ENCODE measurements at regions not wholly inside any gene's neighbourhood (a gene's known extent, or its start where the extent isn't known, plus 50 kb on each side); places are given as distances from the start of the nearest gene placed in this dataset.

DNA sequence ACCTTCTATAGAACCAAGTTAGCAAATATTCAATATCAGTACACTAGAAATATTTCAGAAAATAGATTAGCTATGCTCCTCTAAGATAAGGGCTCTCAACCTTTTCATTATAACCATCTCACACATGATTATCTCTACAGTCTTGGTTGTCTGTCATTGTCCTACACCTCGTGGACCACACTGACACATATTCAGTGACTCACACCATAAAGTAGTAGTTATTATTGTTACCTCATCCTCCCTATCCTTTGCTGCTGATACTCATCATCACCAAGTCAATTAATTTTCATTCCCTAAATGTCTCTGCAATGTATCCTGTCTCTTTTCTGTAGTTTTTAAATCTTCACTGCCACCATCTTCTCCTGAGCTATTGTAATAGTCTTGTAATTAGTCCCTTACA lies 1309.2 kb upstream of the C9orf72 start:
- DNase-seq: no peak

DNA sequence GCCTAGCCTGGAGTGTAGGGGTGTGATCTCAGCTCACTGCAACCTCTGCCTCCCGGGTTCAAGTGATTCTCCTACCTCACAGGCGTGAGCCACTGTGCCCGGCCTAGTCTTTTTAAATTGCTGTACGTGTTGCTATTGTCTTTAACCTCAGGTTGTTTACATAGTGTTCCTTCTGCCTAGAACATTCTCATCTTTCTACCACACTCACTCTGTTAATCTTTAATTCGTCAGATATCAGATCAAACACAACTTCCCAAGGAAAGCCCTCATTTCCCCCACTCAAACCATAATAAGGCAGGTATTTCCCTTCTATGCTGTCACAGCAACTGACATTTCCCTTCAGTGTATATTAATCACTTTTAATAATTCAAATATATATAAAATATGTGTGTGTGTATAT lies 1310.0 kb upstream of the C9orf72 start:
- DNase-seq: no peak

DNA sequence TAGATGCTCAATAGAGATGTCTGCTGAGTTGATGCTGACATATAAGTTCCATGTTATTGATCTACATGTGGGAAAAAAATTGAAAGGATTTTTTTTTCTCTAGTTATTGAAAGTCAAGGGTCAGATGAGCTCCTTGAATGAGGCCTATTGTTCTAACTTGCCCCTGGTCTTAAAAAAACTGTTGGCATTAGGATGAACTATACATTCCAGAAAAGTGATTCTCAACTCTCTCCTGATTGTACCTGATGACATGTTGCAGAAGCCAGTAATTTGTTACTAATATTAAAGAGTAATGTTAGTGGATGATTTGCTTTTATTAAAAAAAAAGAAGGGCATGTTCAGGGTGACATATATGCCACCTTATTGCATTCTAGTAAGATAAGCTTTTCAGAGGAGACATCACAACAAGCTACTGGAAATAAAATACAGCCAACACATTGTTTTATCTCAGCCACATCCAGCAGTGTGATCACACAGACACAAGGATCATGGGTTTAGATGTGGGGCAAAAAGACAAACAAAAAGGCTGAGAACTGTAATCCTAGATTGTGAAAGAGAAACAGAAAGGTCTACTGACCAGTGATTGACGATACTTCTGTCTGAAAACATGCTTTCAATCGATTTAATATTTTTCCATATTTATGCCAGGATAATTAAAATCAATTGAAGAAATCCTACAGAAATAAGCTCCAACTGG lies 1314.1 kb upstream of the C9orf72 start:
- DNase-seq: no peak

DNA sequence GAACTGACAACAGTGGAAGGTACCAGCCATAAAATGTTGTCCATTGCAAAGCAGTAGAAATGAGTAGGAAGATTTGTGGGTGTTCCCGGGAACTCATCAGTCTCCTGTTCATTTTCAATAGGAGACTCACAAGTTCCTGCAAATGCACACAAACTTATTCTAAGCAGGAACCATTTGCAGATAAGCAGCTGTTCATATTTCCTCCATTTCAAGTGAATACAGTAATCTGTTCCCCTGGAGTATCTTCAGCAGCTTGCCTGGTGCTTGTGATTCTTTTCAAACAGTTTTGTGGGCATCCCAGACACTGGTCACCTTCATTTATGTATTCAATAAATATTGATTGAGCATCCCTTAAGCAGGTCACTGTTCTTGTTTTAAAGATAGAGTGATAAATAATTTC lies 1315.5 kb upstream of the C9orf72 start:
- DNase-seq: peak; percentile 28

DNA sequence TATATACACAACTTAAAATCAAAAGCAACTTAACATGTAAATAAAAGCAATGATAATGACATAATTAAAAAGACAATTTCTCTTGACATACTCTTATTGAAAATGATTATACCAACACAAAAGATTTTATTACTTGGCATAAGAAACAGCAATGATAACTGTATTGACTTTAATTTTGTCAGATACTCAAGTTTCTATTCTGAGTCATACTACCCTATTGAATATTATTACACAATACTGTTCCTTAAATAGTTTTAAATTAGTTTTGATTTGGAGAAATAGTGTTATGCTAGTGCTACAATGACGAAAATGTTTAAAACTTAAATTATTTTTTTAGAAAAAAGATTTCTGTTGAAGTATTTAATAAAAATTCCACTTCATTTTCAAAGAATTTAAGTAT lies 1319.3 kb upstream of the C9orf72 start:
- no peak for DNase-seq

DNA sequence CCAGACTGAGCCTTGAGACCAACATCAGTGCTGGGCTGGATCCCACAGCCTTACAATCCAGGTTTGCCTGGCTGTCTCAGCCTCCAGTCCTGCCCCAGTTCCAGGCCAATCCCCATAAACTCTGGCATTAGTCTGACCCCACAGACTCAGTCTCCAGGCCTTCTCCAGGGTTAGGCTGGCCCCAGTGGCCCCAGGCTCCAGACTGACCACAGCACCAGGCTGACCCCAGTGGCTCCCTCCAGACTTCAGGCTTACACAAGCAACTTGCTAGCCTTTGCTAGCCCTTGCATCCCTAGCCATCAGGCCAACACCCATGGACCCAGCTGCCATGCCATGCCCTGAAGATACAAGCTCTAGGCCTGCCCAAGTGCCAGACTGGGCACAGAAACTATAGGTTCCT lies 1326.0 kb upstream of the C9orf72 start:
- no peak for DNase-seq

DNA sequence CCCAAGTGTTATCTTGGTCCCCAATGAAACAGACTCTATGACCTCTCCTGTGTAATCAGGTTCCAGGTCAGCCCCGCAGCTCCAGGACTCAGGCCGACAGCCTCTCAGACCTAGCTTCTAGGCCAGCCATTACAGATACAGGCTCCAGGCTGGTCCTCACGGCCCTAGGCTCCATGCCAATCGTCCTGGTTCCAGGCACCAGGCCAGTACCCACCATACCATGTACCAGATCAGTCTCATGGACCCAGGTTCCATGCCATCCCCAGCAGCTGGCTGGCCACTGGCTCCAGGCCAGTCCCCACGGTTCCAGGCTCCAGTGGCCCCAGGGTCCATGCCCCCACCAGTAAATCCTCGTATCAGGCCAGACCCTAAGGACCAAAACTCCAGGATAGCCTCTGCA lies 1326.6 kb upstream of the C9orf72 start:
- no peak for DNase-seq

DNA sequence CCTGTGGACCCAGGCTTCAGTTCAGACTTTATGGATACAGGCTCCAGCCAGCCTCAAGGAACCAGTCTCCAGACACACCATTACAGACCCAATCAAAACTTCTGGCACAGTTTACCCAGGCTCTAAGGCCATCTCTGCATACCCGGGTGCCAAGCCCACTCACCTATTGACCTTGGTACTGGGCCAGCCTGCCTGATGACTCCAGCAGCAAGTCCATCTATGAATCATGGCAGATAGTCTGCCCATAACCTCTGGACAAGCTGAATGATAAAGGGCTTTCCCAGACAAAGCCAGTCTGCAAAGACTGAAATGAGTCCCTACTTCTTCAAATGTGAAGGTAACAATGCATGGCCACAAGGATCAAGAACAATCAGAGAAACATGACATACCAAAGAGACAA lies 1327.1 kb upstream of the C9orf72 start:
- DNase-seq: no peak

DNA sequence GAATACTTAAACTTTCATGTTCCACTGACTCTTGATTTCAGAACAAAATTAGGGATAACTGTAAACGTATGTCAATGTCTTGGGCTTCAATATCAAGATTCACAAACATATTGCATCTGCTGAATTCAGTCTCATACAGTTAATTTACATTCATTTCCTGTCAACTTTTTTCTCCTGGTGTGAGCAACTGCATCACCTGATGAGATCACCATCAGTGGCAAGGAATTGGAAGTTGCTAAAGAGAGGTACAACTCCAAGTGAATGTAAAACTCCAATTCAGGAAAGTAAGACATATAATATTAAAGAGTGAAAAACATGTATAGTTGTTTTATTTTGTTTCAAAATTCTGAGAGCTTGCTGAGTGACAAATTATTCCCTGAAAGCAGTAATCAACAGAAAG lies 1336.2 kb upstream of the C9orf72 start:
- DNase-seq: no peak

DNA sequence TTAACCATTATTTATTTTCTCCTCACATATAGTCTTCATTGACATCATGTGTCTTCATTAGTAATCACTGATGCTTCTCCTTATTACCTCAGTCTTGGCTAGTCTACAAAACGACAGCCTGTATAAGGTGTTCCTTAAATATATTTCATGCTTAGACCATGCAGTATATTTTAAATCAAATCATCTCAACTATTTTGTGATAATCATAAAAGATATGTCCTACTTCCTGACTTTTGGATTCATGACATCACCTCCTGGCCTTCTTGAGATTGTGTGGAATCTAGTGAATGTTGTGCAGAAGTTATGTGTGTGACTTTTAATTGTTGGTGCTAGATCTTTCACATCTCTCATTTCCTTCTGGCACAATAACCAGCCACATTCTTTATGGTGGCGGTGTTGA lies 1339.3 kb upstream of the C9orf72 start:
- no peak for DNase-seq

DNA sequence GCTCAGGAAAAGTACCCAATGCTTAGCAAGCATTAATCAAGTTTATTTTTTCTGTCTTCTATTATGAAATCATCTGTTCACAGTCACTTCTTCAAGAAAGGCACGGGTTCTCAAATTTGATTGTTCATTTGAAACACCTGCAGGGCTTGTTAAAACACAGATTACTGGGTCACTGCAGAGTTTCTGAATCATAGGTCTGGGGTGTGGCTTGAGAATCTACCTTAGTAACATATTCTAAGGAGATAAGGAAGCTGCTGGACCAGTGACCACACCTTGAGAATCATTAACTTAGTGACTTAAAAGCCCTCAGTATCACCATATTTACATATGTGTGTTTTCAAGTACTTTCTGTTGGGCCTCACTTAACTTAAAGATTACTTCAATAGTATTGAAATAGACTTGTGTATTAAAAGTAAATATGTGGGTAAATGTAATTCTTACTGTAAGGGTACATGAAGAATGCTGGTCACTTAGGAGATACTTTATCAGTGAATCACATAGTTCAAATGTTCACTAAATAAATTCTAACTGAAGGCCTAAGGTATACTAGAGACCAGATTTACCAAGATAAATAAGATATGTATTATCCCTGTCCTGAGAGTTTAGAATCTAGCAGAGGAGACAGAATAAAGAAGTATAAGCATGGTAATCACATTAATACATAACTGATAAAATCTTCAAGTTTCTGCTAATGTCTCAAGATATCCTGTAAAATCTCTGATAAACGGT lies 1342.1 kb upstream of the C9orf72 start:
- no peak for DNase-seq

DNA sequence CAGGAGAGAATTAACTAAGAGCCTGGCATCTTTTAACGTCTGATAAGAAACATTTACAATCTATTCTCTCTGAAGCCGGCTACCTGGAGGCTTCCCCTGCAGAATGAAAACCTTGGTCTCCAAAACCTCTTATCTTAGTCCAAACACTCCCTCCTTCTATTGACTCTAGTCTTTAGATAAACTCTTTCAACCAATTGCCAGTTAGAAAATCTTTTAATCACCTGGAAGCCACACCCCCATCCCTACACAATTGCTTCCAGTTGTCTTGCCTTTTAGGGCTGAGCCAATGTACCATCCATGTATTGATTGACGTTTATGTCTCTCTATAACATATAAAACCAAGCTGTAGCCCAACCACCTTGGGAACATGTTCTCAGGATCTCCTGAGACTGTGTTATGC lies 1343.1 kb upstream of the C9orf72 start:
- DNase-seq: no peak

DNA sequence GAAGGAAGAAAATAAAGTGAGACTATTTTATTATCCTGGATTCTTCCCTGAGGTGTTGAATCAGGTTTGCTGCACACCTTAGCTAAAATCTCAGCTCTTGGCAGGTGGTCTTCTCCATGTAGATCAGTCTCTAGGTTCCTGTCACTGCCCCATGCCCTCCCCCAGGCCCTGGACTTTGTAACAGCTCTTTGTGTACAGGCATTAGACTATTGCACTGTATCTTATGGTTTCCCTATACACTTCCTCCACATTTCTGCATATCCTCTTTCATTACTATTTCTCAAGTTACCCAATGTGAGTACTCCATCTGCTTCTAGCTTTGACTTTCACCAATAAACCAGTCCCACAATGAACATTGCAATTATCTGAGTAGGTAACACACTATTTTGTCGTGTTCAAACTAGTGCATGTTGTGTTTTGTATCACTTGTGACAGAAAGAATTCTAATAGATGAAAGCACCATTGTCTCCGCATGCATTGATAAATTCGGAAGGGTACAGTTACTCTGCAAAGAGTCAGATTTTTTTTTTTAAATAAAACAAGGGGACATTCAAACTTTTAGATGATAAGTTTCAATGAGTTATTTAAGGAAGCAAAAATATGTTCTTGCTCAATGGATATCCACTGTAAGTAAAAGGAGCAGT lies 1348.7 kb upstream of the C9orf72 start:
- DNase-seq: no peak

DNA sequence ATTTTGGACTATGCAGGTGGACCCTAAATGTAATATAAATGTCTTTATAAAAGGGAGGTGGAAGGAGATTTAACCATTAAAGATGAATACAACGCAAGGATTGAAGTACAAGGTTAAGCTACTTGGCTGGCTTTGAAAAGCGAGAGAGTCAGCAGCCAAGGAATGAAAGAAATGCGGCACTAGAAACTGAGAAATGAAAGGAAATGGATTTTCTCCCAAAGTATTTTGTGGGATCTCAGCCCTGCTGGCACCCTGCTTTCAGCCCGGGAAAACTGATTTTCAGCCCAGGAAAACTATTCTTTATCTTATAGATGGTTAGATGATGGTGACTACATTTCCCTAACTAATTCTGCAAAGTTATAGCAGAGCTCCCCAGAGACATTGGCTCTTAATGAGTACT lies 1349.6 kb upstream of the C9orf72 start:
- DNase-seq: no peak

DNA sequence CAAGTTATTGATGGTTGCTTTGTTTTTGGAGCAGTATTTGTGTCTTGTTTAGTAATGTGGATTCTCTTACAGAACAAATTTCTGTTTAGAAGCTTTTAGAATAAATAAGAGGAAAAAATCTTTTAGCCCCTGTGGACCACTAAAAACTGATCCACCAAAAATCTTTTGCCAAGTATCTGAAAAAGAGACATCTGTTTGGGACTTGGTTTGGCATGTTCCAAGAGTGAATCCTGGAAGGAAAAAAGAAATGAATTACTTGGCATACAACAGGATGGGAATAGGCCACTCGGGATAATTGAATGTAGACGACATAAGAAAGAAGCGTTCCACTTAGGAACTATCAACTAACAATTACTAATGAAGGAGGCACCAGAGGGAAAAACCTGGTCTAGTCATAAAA lies 1350.1 kb upstream of the C9orf72 start:
- no peak for DNase-seq

DNA sequence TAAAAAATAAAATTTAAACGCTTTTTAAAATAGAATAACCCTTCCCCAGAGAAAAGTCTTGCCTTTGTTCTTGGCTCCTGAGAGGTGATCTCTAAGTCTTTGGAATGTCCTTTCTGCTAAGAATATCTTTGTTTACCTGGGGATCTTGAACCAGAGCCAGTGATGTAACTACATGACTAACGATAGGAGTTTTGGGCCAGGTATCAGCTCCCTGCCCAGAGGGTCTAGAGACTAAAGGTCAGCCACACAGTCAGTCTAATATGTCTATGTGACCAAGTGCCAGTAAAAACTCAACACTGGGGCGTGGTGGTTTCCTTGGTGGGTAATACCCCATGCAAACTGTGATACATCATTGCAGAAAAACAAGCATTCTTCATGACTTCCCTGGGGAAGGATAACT lies 1351.9 kb upstream of the C9orf72 start:
- no peak for DNase-seq

DNA sequence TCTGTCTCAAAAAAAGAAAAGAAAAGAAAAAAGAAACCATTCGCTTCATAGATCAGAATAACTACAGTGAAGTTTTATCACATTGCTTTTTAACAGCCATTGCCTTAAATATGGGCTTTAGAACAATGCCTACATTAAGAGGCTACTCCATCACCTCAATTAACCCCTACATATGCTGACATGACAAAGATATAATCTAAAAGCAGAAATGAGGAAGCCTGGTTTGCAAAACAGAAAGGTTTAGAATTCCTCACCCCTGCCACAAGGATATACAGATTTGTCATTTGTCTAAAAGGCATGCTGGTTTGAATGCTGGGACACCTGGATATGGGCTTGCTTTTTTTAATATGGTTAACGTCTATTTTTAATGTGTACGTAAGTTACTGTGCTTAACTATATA lies 1353.0 kb upstream of the C9orf72 start:
- no peak for DNase-seq

DNA sequence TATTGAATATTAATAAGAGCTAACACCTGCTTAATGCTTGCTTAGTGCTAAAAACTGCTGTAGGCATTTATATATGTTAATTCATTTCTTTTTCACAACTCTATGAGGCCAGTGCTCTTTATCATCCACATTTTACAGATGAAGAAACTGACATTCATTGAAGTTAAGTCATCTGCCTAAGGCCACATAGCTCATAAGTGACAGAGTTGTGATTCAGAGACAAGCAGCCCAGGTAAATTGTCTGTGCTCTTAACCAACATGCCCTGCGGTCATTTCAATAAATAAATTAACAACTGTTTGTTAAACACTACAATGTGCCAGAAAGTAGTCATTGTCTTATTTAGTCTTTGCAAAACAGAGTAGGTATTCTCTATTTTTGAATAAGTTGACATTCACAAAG lies 1354.4 kb upstream of the C9orf72 start:
- DNase-seq: no peak

DNA sequence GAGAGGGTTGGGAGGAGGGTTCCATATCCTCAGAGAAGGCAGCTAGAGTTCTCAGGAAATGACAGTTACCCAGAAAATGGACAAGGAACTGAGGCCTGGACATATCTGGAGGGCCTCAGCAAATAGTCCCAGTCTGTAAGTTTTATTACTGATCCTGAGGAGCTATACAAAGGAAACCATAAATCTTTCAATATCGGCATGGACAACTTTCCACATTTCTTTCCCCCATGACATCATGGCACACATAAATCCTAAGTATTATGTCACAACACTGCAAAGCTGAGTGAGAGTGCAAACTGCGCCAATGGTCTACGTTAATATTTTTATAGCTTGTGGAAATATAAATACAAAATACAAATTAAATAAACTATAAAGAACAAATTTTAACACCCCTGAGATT lies 1356.2 kb upstream of the C9orf72 start:
- DNase-seq: no peak

DNA sequence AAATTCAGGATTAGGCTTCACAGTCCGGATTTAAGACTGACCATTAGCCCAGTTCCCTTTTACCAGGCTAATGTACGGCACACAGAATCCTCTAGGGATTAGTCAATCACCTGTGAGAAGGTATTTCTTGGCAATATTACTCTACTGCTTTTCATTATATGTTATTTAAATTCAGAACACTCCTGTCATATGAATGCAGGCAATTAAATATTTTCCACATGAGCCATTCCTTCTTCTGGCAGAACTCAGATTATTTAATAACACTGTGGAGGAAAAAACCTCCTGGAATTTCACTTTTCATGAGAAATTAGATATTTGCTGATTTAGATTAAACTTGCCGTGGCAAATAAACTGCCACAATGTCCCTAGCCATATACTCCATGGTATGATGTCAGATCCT lies 1357.5 kb upstream of the C9orf72 start:
- no peak for DNase-seq

DNA sequence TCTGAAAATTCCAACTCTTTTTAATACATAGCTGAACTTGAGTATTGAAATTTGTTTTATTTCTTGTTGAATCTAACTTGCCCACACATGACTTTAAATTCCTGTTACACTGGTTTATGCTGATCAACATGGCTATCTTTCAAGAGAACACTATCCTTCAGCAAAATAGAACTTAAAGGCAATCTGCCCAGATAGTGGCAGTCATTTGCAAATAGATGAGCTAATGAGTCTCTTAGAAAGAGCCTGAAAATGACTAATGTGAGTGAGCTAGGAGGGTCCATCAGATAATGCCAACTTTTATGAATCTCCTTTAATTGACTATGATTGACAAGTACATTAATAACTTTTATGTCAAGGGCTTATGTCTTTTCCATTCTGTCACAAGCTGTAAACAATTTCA lies 1360.8 kb upstream of the C9orf72 start:
- no peak for DNase-seq

DNA sequence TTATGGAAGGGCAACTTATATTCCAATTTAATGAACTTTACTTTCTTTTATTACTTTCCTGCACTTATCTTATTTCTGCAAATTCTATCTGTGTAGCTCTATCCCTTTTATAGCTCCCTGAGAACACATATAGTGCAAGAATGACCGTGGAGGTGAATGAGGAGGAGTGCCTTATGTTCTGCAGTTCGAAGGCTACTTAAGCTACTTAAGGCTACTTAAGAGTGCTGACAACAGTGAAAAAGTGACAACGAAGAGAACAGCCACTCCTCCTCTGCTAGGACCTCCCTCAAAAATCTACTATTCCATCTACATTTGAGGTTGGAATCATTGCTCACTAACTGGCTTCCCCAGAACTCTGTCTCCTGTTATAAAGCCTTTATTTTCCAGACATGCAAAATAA lies 1365.7 kb upstream of the C9orf72 start:
- no peak for DNase-seq

DNA sequence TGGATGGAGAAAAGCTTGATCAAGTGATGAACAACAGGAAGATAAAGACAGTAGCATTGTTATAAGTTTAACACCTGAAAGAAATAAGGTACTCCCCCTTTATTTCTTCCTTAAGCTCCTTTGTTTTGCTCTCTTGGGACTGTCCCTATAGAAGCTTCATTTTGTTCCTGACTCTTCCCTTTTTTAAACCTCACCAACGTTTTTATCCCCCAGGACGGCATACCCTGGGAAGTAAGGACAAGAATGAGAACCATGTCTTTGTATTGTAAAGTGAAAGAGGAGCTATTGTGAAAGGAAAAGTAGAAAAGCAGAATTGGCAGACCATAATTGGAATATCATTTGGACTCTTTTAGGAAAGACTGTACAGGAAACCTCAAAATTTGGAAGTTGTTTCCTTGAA lies 1368.6 kb upstream of the C9orf72 start:
- no peak for DNase-seq

DNA sequence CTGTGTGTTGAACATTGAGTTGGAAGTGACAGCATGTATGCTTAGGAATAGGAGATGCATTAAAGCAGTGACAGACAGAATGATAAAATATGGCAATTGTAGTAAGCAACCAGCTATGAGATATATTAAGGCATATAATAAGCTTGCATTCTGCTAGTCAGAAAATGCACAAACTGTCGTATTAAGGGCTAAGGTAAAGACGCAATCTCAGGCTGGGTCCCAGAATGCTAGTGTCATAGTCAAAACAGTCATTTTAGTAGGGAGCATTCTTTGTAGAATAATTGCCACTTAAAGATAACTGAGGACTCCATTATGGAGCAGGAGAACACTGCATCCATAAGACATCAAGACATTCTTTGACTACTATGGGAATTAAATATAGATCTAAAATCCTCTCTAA lies 1369.7 kb upstream of the C9orf72 start:
- DNase-seq: no peak

DNA sequence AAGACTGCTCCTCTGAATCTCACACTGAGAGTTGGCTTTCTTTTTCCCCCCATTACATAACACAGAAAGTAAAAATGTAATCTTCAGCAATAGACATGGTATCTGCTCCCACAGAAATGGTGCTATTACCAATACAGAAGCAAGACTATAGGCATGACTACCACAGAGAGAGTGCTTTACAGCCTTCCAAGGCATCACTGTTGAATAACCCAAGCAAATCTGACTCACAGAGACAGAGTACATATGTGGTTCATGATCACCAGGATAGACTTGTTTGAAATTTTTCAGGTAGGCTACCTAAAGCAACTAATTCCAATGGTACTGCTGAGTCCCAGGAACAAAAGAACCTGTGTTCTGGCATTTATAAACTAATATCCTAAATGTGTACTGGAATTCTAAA lies 1373.4 kb upstream of the C9orf72 start:
- no peak for DNase-seq
